ENCODE measurements at regions not wholly inside any gene's neighbourhood (a gene's known extent, or its start where the extent isn't known, plus 50 kb on each side); places are given as distances from the start of the nearest gene placed in this dataset.
"Not testable (repeated sequence)": the region's sequence is repeated elsewhere in the genome, so short reads cannot be mapped to it uniquely, and the experiment has no call there.

DNA sequence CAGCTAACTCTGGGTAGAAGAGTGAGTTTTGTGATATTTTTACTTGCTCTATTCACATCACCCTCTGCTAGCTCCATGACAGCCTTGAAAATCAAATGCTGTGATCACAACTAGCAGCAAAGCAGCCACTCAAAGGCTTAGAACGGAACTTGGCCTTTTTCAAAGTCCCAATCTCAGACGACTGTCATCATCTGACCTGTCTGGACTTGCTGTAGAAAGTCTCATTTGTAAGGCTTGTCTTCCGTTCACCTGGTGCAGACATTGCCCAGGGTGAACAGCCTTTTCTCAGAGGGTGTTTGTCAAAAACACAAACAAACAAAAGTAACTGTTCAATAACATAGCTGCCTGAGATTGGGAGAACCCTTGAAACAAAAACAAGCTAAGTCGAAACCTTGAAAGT lies 458.9 kb upstream of the ADARB2 start:
- DNase-seq (no peak), ATAC-seq (no peak)
- no peak overlapping the region for H3K9ac ChIP-seq (ENCODE audit: low read length)
- no peaks in the 10 kb centered on the region for H3K36me3 ChIP-seq (ENCODE audit: low read depth, low read length)
- TF ChIP-seq EZH2phosphoT487 (IDR thresholded peaks at IDR 0.05; ENCODE audit: borderline replicate concordance, low read length) = no peak
- TF ChIP-seq, protein P1, sequence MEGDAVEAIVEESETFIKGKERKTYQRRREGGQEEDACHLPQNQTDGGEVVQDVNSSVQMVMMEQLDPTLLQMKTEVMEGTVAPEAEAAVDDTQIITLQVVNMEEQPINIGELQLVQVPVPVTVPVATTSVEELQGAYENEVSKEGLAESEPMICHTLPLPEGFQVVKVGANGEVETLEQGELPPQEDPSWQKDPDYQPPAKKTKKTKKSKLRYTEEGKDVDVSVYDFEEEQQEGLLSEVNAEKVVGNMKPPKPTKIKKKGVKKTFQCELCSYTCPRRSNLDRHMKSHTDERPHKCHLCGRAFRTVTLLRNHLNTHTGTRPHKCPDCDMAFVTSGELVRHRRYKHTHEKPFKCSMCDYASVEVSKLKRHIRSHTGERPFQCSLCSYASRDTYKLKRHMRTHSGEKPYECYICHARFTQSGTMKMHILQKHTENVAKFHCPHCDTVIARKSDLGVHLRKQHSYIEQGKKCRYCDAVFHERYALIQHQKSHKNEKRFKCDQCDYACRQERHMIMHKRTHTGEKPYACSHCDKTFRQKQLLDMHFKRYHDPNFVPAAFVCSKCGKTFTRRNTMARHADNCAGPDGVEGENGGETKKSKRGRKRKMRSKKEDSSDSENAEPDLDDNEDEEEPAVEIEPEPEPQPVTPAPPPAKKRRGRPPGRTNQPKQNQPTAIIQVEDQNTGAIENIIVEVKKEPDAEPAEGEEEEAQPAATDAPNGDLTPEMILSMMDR (conservative IDR thresholded peaks at IDR 0.05; ENCODE audit: low read depth, low read length) = no peak
- TF ChIP-seq EZH2 (IDR thresholded peaks at IDR 0.05; ENCODE audit: low read length, unreplicated experiment) = no peak
- no peak overlapping the region for H3K4me3 ChIP-seq (ENCODE audit: low read length)
- H3K79me2 ChIP-seq (ENCODE audit: low read length) = no peaks in the 10 kb centered on the region
- no peak overlapping the region for H3K4me2 ChIP-seq (ENCODE audit: low read length)
- no peaks in the 10 kb centered on the region for H4K20me1 ChIP-seq (ENCODE audit: low read length)
- no peak overlapping the region for H2AFZ ChIP-seq (ENCODE audit: low read length)
- H3K9me2 ChIP-seq (replicated peaks; ENCODE audit: low read length) = no peaks in the 10 kb centered on the region
- CTCF ChIA-PET = no interaction called here
- intact Hi-C loops (cut with micrococcal nuclease) = no loop called here
- H3K9me3 ChIP-seq (ENCODE audit: low read length) = no peaks in the 10 kb centered on the region
- H3K27ac ChIP-seq (ENCODE audit: low read length) = no peak overlapping the region
- no TSS peak for BruUV-seq (replicated peaks)
- H3F3A ChIP-seq (ENCODE audit: low read length, unreplicated experiment) = no peaks in the 10 kb centered on the region
- POLR2A ChIA-PET (ENCODE audit: unreplicated experiment) = no interaction called here
- no peaks in the 10 kb centered on the region for H3K4me1 ChIP-seq (ENCODE audit: insufficient read depth, low read length)
- H3K27me3 ChIP-seq (ENCODE audit: low read length) = no peaks in the 10 kb centered on the region

DNA sequence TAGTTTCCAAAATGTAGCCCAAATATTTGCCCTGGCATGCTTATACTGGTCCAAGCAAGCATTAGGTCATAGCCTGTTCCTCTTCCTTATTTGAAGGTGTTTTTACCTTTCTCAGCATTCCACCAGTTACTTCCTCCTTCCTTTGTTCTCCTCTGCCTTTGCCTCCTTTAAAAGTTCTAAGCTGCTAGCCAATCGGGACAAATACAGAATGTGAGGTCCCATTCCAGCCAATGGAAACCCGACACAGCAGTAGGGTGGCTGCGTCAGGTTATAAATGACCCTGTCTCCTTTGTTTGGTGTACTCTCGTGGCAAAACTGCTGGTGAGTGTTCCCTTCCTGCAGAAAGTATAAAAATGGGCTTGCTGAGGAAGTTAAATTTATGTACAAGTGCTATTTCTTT lies 452.0 kb upstream of the ADARB2 start:
- H3K27ac ChIP-seq (ENCODE audit: low read length); H3K79me2 ChIP-seq (ENCODE audit: low read length); H3K27me3 ChIP-seq (ENCODE audit: low read length); H3F3A ChIP-seq (ENCODE audit: low read length, unreplicated experiment); H3K4me1 ChIP-seq (ENCODE audit: insufficient read depth, low read length); intact Hi-C loops (cut with micrococcal nuclease); BruUV-seq (replicated peaks); H3K9me2 ChIP-seq (replicated peaks; ENCODE audit: low read length); H3K4me3 ChIP-seq (ENCODE audit: low read length); POLR2A ChIA-PET (ENCODE audit: unreplicated experiment); H2AFZ ChIP-seq (ENCODE audit: low read length); H4K20me1 ChIP-seq (ENCODE audit: low read length); H3K9me3 ChIP-seq (ENCODE audit: low read length); ATAC-seq; H3K36me3 ChIP-seq (ENCODE audit: low read depth, low read length); DNase-seq; H3K9ac ChIP-seq (ENCODE audit: low read length); H3K4me2 ChIP-seq (ENCODE audit: low read length); CTCF ChIA-PET: not testable (repeated sequence)

DNA sequence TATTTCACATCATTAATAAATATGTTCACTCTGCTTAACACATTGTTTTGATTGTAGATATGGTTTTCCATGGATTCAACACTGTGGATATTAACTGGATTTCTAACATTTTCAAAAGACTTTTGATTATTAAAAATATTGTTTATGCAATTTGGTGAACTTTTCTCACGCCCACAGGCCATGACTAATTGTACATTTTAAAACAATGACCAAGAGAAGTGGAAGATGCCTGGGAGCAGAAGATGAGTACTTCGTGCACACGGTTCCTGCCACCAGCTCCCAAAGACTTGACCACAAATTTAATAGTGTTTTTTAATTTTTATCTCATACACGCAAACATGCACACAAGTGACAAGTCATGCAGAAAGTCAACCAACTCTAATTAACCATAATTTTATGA lies 451.0 kb upstream of the ADARB2 start:
- DNase-seq (no peak), ATAC-seq (no peak)
- Histone ChIP-seq H3K27ac (ENCODE audit: low read length) (no peak overlapping the region), H3K79me2 (ENCODE audit: low read length) (no peaks in the 10 kb centered on the region), H3K4me3 (ENCODE audit: low read length) (no peak overlapping the region), H3K4me1 (ENCODE audit: insufficient read depth, low read length) (no peaks in the 10 kb centered on the region), H3K4me2 (ENCODE audit: low read length) (no peak overlapping the region), H3K9me3 (ENCODE audit: low read length) (no peaks in the 10 kb centered on the region), H4K20me1 (ENCODE audit: low read length) (no peaks in the 10 kb centered on the region), H3K27me3 (ENCODE audit: low read length) (no peaks in the 10 kb centered on the region), H3K9ac (ENCODE audit: low read length) (no peak overlapping the region), H2AFZ (ENCODE audit: low read length) (no peak overlapping the region), H3F3A (ENCODE audit: low read length, unreplicated experiment) (no peaks in the 10 kb centered on the region), H3K9me2 (replicated peaks; ENCODE audit: low read length) (no peaks in the 10 kb centered on the region), H3K36me3 (ENCODE audit: low read depth, low read length) (no peaks in the 10 kb centered on the region)
- POLR2A ChIA-PET (ENCODE audit: unreplicated experiment) = no interaction called here
- CTCF ChIA-PET = no interaction called here
- intact Hi-C loops (cut with micrococcal nuclease) = no loop called here
- BruUV-seq (replicated peaks) = no TSS peak
- no peak for TF ChIP-seq EZH2 (IDR thresholded peaks at IDR 0.05; ENCODE audit: low read length, unreplicated experiment)

DNA sequence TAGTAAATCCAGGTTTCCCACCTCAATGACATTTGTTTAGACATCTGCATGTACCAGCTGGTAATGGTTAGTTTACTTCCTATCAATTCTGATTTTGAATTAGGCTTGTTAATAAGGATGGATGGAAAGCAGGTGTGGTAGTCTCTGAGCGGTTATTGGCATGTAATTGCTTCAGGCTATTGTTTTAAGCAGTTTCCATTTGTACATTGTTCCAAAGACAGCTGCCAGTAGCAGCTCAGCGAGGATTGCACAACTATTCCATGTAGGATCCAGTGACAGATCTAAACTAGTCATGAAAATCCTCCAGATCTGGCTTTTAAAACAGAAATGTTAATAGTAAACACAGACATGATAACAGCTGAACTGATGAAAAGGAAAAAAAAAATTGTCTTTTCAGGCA lies 436.0 kb upstream of the ADARB2 start:
- H3K4me1 ChIP-seq (ENCODE audit: insufficient read depth, low read length) = no peaks in the 10 kb centered on the region
- H3K27me3 ChIP-seq (ENCODE audit: low read length) = no peaks in the 10 kb centered on the region
- no peaks in the 10 kb centered on the region for H3K9me2 ChIP-seq (replicated peaks; ENCODE audit: low read length)
- no peaks in the 10 kb centered on the region for H3F3A ChIP-seq (ENCODE audit: low read length, unreplicated experiment)
- POLR2A ChIA-PET (ENCODE audit: unreplicated experiment) = no interaction called here
- no peak overlapping the region for H3K4me3 ChIP-seq (ENCODE audit: low read length)
- no peak overlapping the region for H2AFZ ChIP-seq (ENCODE audit: low read length)
- ATAC-seq (no peak), DNase-seq (no peak)
- no peak overlapping the region for H3K27ac ChIP-seq (ENCODE audit: low read length)
- TF ChIP-seq EZH2 (IDR thresholded peaks at IDR 0.05; ENCODE audit: low read length, unreplicated experiment) (no peak), EZH2phosphoT487 (IDR thresholded peaks at IDR 0.05; ENCODE audit: borderline replicate concordance, low read length) (no peak)
- TF ChIP-seq, protein P1 (conservative IDR thresholded peaks at IDR 0.05; ENCODE audit: low read depth, low read length) = no peak
- no peaks in the 10 kb centered on the region for H3K79me2 ChIP-seq (ENCODE audit: low read length)
- H3K9ac ChIP-seq (ENCODE audit: low read length) = no peak overlapping the region
- no peaks in the 10 kb centered on the region for H3K9me3 ChIP-seq (ENCODE audit: low read length)
- CTCF ChIA-PET = no interaction called here
- intact Hi-C loops (cut with micrococcal nuclease) = no loop called here
- no TSS peak for BruUV-seq (replicated peaks)
- no peaks in the 10 kb centered on the region for H3K36me3 ChIP-seq (ENCODE audit: low read depth, low read length)
- H3K4me2 ChIP-seq (ENCODE audit: low read length) = no peak overlapping the region
- H4K20me1 ChIP-seq (ENCODE audit: low read length) = no peaks in the 10 kb centered on the region

All from PC-3 (cell line).